PC-9 (cell line): ENCODE measurements at regions not wholly inside any gene's neighbourhood (a gene's known extent, or its start where the extent isn't known, plus 50 kb on each side); places are given as distances from the start of the nearest gene placed in this dataset.

Experiments used
- BruUV-seq: library from RNA; stranded (reverse); fragments of 400-500 nt; replicated peaks from 2 replicates; lab custom pipeline; 2021; lab: Mats Ljungman, UMichigan
- CTCF ChIA-PET: fragments of 300-600 bp; sonication (Branson Sonifier 250); formaldehyde crosslinking; loops from one replicate; lab custom pipeline; 2022; ENCODE audit warnings: antibody characterized with exemption; lab: Charles Lee
- POLR2A ChIA-PET: fragments of 300-600 bp; sonication (Branson Sonifier 250); formaldehyde crosslinking; loops from one replicate; lab custom pipeline; 2022; ENCODE audit warnings: antibody characterized with exemption; ENCODE audit not compliant: unreplicated experiment; lab: Charles Lee
- DNase-seq, 2 experiments: peaks; one replicate each; pipeline versions ENCODE4 v3.0.0 to v3.0.0-alpha.2; 2015 to 2022; ENCODE audit warnings: mixed read lengths in 1 of 2
- H2AFZ ChIP-seq: fragments of 200-600 bp; sonication (generic); 2 replicates; pipeline ENCODE4 v1.8.1; 2017; ENCODE audit warnings: antibody characterized with exemption
- H3F3A ChIP-seq: fragments of 200-600 bp; sonication (generic); 2 replicates; pipeline ENCODE4 v1.8.1; 2017; ENCODE audit warnings: antibody characterized with exemption, mild to moderate bottlenecking, low read depth; ENCODE audit not compliant: insufficient read depth
- H3K27ac ChIP-seq: fragments of 200-600 bp; sonication (generic); 2 replicates; pipeline ENCODE4 v1.6.1; 2016; ENCODE audit warnings: mixed run types
- H3K27me3 ChIP-seq: fragments of 200-600 bp; sonication (generic); 2 replicates; pipeline ENCODE4 v1.6.1; 2016; ENCODE audit warnings: low read depth, mixed run types; ENCODE audit not compliant: insufficient read depth
- H3K36me3 ChIP-seq: fragments of 200-600 bp; sonication (generic); 2 replicates; pipeline ENCODE4 v1.6.1; 2016; ENCODE audit warnings: low read depth, mixed run types
- H3K4me1 ChIP-seq: fragments of 200-600 bp; sonication (generic); replicated peaks from 2 replicates; pipeline ENCODE4 v1.6.1; 2016; ENCODE audit warnings: mixed run types; ENCODE audit not compliant: insufficient read depth
- H3K4me2 ChIP-seq: fragments of 200-600 bp; sonication (generic); 2 replicates; pipeline ENCODE4 v1.6.1; 2017; ENCODE audit warnings: mixed run types
- H3K4me3 ChIP-seq: fragments of 200-600 bp; sonication (generic); 2 replicates; pipeline ENCODE4 v1.6.1; 2016; ENCODE audit warnings: mixed run types
- H3K79me2 ChIP-seq: fragments of 200-600 bp; sonication (generic); 2 replicates; pipeline ENCODE4 v1.6.1; 2017; ENCODE audit warnings: low read depth, mixed run types
- H3K9me2 ChIP-seq: fragments of 200-600 bp; sonication (generic); 2 replicates; pipeline ENCODE4 v1.8.1; 2017; ENCODE audit warnings: mild to moderate bottlenecking; ENCODE audit not compliant: insufficient read depth
- H3K9me3 ChIP-seq: fragments of 200-600 bp; sonication (generic); 2 replicates; pipeline ENCODE4 v1.8.1; 2016; ENCODE audit warnings: low read depth; ENCODE audit not compliant: insufficient read depth
- H4K20me1 ChIP-seq: fragments of 200-600 bp; sonication (generic); 2 replicates; pipeline ENCODE4 v1.8.1; 2017; ENCODE audit not compliant: insufficient read depth
- CTCF ChIP-seq: fragments of 200-600 bp; sonication (generic); conservative IDR thresholded peaks from 2 replicates; pipeline ENCODE4 v1.6.1; 2017; ENCODE audit warnings: mixed run types, antibody characterized with exemption, mild to moderate bottlenecking, moderate library complexity
- EZH2 ChIP-seq: fragments of 200-600 bp; sonication (generic); IDR thresholded peaks from 2 replicates; pipeline ENCODE4 v1.8.0; 2017; ENCODE audit warnings: antibody characterized with exemption, low read depth
- intact Hi-C: fragments of 100-400 bp; cut with micrococcal nuclease; formaldehyde crosslinking; loops from one replicate; pipeline ENCODE4 v1.10.0; 2022; ENCODE audit not compliant: unreplicated experiment

GRCh38 chr2:234577191-234577590 is 80.3 kb upstream of the ARL4C start:
- Histone ChIP-seq H4K20me1 (no peaks in the 10 kb centered on the region), H3K4me2 (no peak overlapping the region), H3K4me3 (no peak overlapping the region), H3K27me3 (no peaks in the 10 kb centered on the region), H3K9me3 (no peaks in the 10 kb centered on the region), H3K27ac (no peak overlapping the region), H3K9me2 (no peaks in the 10 kb centered on the region), H3K36me3 (no peaks in the 10 kb centered on the region), H2AFZ (no peak overlapping the region), H3K4me1 (no peaks in the 10 kb centered on the region), H3K79me2 (no peaks in the 10 kb centered on the region), H3F3A (peaks cover 7% of the 10 kb centered on the region; the same call in 1 of the 2 replicates)
- no peak for TF ChIP-seq EZH2
- no peak for TF ChIP-seq CTCF
- intact Hi-C loops: no loop called here
- BruUV-seq: no TSS peak
- DNase-seq: no peak
- POLR2A ChIA-PET: no interaction called here
- CTCF ChIA-PET: interaction anchor here (0.6 kb wide), 1 partner anchor 187 kb away, joined by 3 read pairs; no protein-coding TSS in a partner anchor

- POLR2A ChIA-PET: no interaction called here
- Histone ChIP-seq H3F3A (no peaks in the 10 kb centered on the region), H3K27me3 (no peaks in the 10 kb centered on the region), H3K9me3 (no peaks in the 10 kb centered on the region), H3K27ac (no peak overlapping the region), H3K79me2 (no peaks in the 10 kb centered on the region), H3K4me1 (no peaks in the 10 kb centered on the region), H3K9me2 (no peaks in the 10 kb centered on the region), H3K36me3 (no peaks in the 10 kb centered on the region), H3K4me2 (no peak overlapping the region), H4K20me1 (no peaks in the 10 kb centered on the region), H2AFZ (no peak overlapping the region), H3K4me3 (no peak overlapping the region)
- BruUV-seq: no TSS peak
- DNase-seq: no peak
- intact Hi-C loops: no loop called here
- CTCF ChIA-PET: interaction anchor here (0.5 kb wide), 1 partner anchor 470 kb away, joined by 6 read pairs; no protein-coding TSS in a partner anchor
- TF ChIP-seq CTCF: no peak
- TF ChIP-seq EZH2: no peak
These were observed 74.9 kb upstream of the ARL4C start for GRCh38 chr2:234571620-234572407.

GRCh38 chr2:234570476-234570875 is 73.6 kb upstream of the ARL4C start:
- Histone ChIP-seq H3F3A (no peaks in the 10 kb centered on the region), H3K79me2 (no peaks in the 10 kb centered on the region), H3K4me3 (no peak overlapping the region), H4K20me1 (no peaks in the 10 kb centered on the region), H2AFZ (no peak overlapping the region), H3K9me2 (no peaks in the 10 kb centered on the region), H3K4me2 (no peak overlapping the region), H3K36me3 (no peaks in the 10 kb centered on the region), H3K4me1 (no peaks in the 10 kb centered on the region), H3K9me3 (no peaks in the 10 kb centered on the region), H3K27ac (no peak overlapping the region), H3K27me3 (no peaks in the 10 kb centered on the region)
- intact Hi-C loops: no loop called here
- no peak for DNase-seq
- TF ChIP-seq CTCF (no peak), EZH2 (no peak)
- CTCF ChIA-PET: no interaction called here
- no TSS peak for BruUV-seq
- POLR2A ChIA-PET: no interaction called here
